ENCODE measurements at regions not wholly inside any gene's neighbourhood (a gene's known extent, or its start where the extent isn't known, plus 50 kb on each side); places are given as distances from the start of the nearest gene placed in this dataset.

- Mint-ChIP-seq H3K36me3 (ENCODE audit: insufficient read depth) (peaks cover 2% of the 10 kb centered on the region), H3K4me3 (ENCODE audit: low read depth) (no peak overlapping the region), H3K9me3 (ENCODE audit: low read depth) (peaks cover 20% of the 10 kb centered on the region), H3K27me3 (no peaks in the 10 kb centered on the region), H3K27ac (no peak overlapping the region), H3K4me1 (ENCODE audit: low read depth) (peaks cover 12% of the 10 kb centered on the region)
- TF ChIP-seq CTCF (IDR thresholded peaks at IDR 0.05; ENCODE audit: unreplicated experiment), result no peak
- DNase-seq (ENCODE audit: low spot score, unreplicated experiment), result no peak
These were observed 568.9 kb upstream of the ZNF608 start for GRCh38 chr5:125315306-125315705.

GRCh38 chr5:125316391-125316790 lies 570.0 kb upstream of the ZNF608 start:
- no peak for TF ChIP-seq CTCF (IDR thresholded peaks at IDR 0.05; ENCODE audit: unreplicated experiment)
- Mint-ChIP-seq H3K36me3 (ENCODE audit: insufficient read depth) (peaks cover 2% of the 10 kb centered on the region), H3K4me3 (ENCODE audit: low read depth) (no peak overlapping the region), H3K4me1 (ENCODE audit: low read depth) (peaks cover 12% of the 10 kb centered on the region), H3K27me3 (no peaks in the 10 kb centered on the region), H3K9me3 (ENCODE audit: low read depth) (peaks cover 20% of the 10 kb centered on the region), H3K27ac (no peak overlapping the region)
- no peak for DNase-seq (ENCODE audit: low spot score, unreplicated experiment)

GRCh38 chr5:125316915-125317535 lies 570.6 kb upstream of the ZNF608 start:
- Mint-ChIP-seq H3K27me3 (no peaks in the 10 kb centered on the region), H3K27ac (no peak overlapping the region), H3K4me1 (ENCODE audit: low read depth) (peaks cover 12% of the 10 kb centered on the region), H3K9me3 (ENCODE audit: low read depth) (peaks cover 24% of the 10 kb centered on the region), H3K36me3 (ENCODE audit: insufficient read depth) (peaks cover 2% of the 10 kb centered on the region), H3K4me3 (ENCODE audit: low read depth) (no peak overlapping the region)
- DNase-seq (ENCODE audit: low spot score, unreplicated experiment), result no peak
- TF ChIP-seq CTCF (IDR thresholded peaks at IDR 0.05; ENCODE audit: unreplicated experiment), result no peak

GRCh38 chr5:125317536-125317995 lies 571.1 kb upstream of the ZNF608 start:
- no peak for DNase-seq (ENCODE audit: low spot score, unreplicated experiment)
- no peak for TF ChIP-seq CTCF (IDR thresholded peaks at IDR 0.05; ENCODE audit: unreplicated experiment)
- H3K36me3 Mint-ChIP-seq (ENCODE audit: insufficient read depth), result peaks cover 2% of the 10 kb centered on the region

GRCh38 chr5:125321654-125322053 lies 575.2 kb upstream of the ZNF608 start:
- Mint-ChIP-seq H3K36me3 (ENCODE audit: insufficient read depth) (no peaks in the 10 kb centered on the region), H3K9me3 (ENCODE audit: low read depth) (peaks cover 11% of the 10 kb centered on the region), H3K4me1 (ENCODE audit: low read depth) (peaks cover 16% of the 10 kb centered on the region), H3K27me3 (no peaks in the 10 kb centered on the region), H3K27ac (no peak overlapping the region), H3K4me3 (ENCODE audit: low read depth) (no peak overlapping the region)
- no peak for DNase-seq (ENCODE audit: low spot score, unreplicated experiment)
- TF ChIP-seq CTCF (IDR thresholded peaks at IDR 0.05; ENCODE audit: unreplicated experiment), result no peak

More at GRCh38 chr5:125317536-125317995, 571.1 kb upstream of the ZNF608 start:
- H3K4me3 Mint-ChIP-seq (ENCODE audit: low read depth), result no peak overlapping the region
- peaks cover 22% of the 10 kb centered on the region for H3K9me3 Mint-ChIP-seq (ENCODE audit: low read depth)
- H3K4me1 Mint-ChIP-seq (ENCODE audit: low read depth), result peaks cover 13% of the 10 kb centered on the region
- H3K27me3 Mint-ChIP-seq, result no peaks in the 10 kb centered on the region
- no peak overlapping the region for H3K27ac Mint-ChIP-seq
